Karpas-422 (cell line): ENCODE measurements at regions not wholly inside any gene's neighbourhood (a gene's known extent, or its start where the extent isn't known, plus 50 kb on each side); places are given as distances from the start of the nearest gene placed in this dataset.

Source experiments
- DNase-seq: peaks from one replicate; pipeline ENCODE4 v3.0.0-alpha.2; 2015
- H2AFZ ChIP-seq: fragments of 200-600 bp; sonication (generic); 2 replicates; pipeline ENCODE4 v1.6.1; 2014; ENCODE audit warnings: antibody characterized with exemption, low read length, mixed read lengths
- H3K27ac ChIP-seq: fragments of 200-600 bp; sonication (generic); 2 replicates; pipeline ENCODE4 v1.5.1; 2014; ENCODE audit warnings: mild to moderate bottlenecking, low read length, moderate library complexity
- H3K27me3 ChIP-seq: fragments of 200-600 bp; sonication (generic); 2 replicates; pipeline ENCODE4 v1.6.1; 2014; ENCODE audit warnings: low read length, mixed read lengths
- H3K36me3 ChIP-seq: fragments of 200-600 bp; sonication (generic); 2 replicates; pipeline ENCODE4 v1.6.1; 2014; ENCODE audit warnings: low read length, mixed read lengths; ENCODE audit not compliant: insufficient read depth
- H3K4me1 ChIP-seq: fragments of 200-600 bp; sonication (generic); 2 replicates; pipeline ENCODE4 v1.6.1; 2014; ENCODE audit warnings: mild to moderate bottlenecking, low read length, mixed read lengths
- H3K4me2 ChIP-seq: fragments of 200-600 bp; sonication (generic); 2 replicates; pipeline ENCODE4 v1.6.1; 2014; ENCODE audit warnings: low read length, low read depth, mild to moderate bottlenecking; ENCODE audit not compliant: poor library complexity, severe bottlenecking
- H3K4me3 ChIP-seq: fragments of 200-600 bp; sonication (generic); 2 replicates; pipeline ENCODE4 v1.5.1; 2014; ENCODE audit warnings: mild to moderate bottlenecking, antibody characterized with exemption, low read length, mixed read lengths
- H3K79me2 ChIP-seq: fragments of 200-600 bp; sonication (generic); 2 replicates; pipeline ENCODE4 v1.6.1; 2014; ENCODE audit warnings: mild to moderate bottlenecking, low read length, mixed read lengths
- H3K9ac ChIP-seq: fragments of 200-600 bp; sonication (generic); 2 replicates; pipeline ENCODE4 v1.6.0; 2014; ENCODE audit warnings: low read length
- H3K9me2 ChIP-seq: fragments of 200-600 bp; sonication (generic), shearing (Covaris generic); replicated peaks from 2 replicates; pipeline ENCODE4 v1.6.0; 2014; ENCODE audit warnings: mild to moderate bottlenecking, low read length, moderate library complexity; ENCODE audit not compliant: insufficient read depth
- H3K9me3 ChIP-seq: fragments of 300-700, 200-600 bp; sonication (generic); 2 replicates; pipeline ENCODE4 v1.6.1; 2014; ENCODE audit warnings: low read length, mixed read lengths
- H4K20me1 ChIP-seq: fragments of 200-600 bp; sonication (generic); 2 replicates; pipeline ENCODE4 v1.6.1; 2014; ENCODE audit warnings: mild to moderate bottlenecking, antibody characterized with exemption, low read length, low read depth; ENCODE audit not compliant: insufficient read depth

DNA sequence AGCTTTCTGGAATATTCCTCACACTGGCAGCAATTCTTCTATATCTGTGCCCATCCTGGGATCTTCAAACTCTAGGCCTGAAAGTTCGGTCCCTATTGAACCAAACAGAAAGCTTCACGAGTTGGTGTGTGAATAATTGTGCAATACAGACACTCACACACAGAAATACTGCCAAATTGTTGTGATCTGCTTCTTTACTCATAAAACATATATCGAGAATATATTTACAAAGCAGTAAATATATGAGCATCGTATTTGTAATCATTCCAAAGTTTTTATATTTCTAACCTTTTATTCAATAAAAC, 56.6 kb upstream of the BEX4 start:
- Histone ChIP-seq H3K4me3 (no peak overlapping the region), H3K4me2 (no peak overlapping the region), H3K36me3 (no peaks in the 10 kb centered on the region), H3K27ac (no peak overlapping the region), H2AFZ (no peak overlapping the region), H3K9me2 (no peaks in the 10 kb centered on the region), H4K20me1 (no peaks in the 10 kb centered on the region), H3K27me3 (no peaks in the 10 kb centered on the region), H3K79me2 (no peaks in the 10 kb centered on the region), H3K9ac (no peak overlapping the region), H3K9me3 (no peaks in the 10 kb centered on the region), H3K4me1 (no peaks in the 10 kb centered on the region)
- DNase-seq = no peak

DNA sequence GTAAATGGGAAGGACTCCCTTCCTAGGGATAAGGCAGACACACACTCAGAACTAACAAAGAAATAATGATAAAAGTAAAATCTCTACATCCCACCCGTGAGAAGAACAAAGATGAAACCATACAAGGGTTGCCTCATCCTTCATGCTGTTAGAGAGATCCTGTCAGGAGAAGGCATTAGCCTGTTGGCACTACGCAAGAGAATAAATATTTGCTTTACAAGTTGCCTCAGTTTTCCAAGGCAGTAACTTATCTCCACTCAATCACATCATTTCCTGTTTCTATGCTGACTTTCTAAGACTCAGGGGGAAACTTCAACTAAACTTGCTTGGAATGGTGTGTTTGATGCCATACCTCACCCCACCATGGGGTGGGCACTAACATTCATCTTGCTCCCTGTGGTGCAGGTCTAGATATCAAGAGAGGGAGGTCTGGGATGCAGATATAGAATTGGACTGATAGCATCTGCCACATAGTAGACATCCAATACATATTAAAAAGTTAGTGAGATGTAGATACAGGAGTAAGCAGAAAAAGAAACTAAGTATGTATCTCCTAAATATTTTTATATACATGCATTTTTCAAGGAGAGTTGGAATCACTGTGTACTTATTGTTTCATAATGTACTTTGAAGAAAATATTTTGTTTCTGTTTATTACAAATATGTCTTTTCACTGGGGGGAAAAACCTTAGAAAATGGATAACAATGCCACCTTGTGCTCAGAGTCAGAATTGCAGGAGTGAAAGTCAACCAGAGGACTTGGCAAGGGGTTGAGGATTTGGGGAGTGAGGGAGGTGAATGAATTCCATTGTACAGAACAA, 57.2 kb upstream of the BEX4 start:
- Histone ChIP-seq H3K27ac (no peak overlapping the region), H3K4me3 (no peak overlapping the region), H3K4me1 (no peaks in the 10 kb centered on the region), H3K9ac (no peak overlapping the region), H3K4me2 (no peak overlapping the region), H4K20me1 (no peaks in the 10 kb centered on the region), H3K36me3 (no peaks in the 10 kb centered on the region), H2AFZ (no peak overlapping the region), H3K27me3 (no peaks in the 10 kb centered on the region), H3K79me2 (no peaks in the 10 kb centered on the region), H3K9me3 (no peaks in the 10 kb centered on the region), H3K9me2 (no peaks in the 10 kb centered on the region)
- DNase-seq = peak; percentile 66

DNA sequence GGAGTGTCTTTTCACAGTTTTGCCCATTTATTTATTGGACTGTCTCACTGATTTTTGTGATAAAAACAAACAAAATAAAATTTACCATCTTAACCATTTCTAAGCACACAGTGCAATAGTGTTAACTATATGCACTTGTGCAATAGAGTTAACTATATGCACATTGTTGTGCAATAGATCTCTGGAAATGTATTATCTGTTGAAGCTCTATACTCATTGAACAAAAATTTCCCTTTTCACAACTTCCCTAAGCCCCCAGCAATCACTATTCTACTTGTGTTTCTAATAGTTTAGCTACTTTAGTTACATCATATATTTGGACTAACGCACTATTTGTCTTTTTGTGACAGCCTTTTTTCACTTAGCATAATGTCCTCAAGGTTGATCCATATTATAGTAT, 59.7 kb upstream of the BEX4 start:
- Histone ChIP-seq H3K27ac (no peak overlapping the region), H4K20me1 (no peaks in the 10 kb centered on the region)

DNA sequence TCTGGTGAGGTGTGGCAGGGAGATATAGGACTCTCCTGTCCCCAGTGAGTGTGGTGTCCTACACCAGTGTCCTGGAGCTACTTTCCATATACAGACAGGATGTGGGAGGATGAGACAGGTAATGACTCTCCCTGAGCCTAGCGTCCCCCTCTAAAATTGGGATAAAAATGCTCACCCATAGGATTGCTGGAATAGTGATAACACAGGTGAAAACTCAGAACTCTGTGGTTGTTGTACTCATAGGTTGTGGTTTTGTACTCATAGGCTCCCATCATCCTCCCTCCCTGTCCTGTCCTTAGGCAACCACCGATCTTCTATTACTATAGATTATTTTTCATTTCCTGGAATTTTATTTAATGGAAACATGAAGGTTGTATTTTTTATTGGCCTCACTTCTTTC, 60.7 kb upstream of the NXF3 start:
- H2AFZ ChIP-seq = no peak overlapping the region
- no peaks in the 10 kb centered on the region for H3K79me2 ChIP-seq
- no peaks in the 10 kb centered on the region for H3K36me3 ChIP-seq
- no peaks in the 10 kb centered on the region for H3K9me3 ChIP-seq
- no peak overlapping the region for H3K27ac ChIP-seq
- no peaks in the 10 kb centered on the region for H3K27me3 ChIP-seq
- no peak for DNase-seq
- H4K20me1 ChIP-seq = no peaks in the 10 kb centered on the region
- H3K4me2 ChIP-seq = no peak overlapping the region
- H3K4me3 ChIP-seq = no peak overlapping the region
- H3K9ac ChIP-seq = no peak overlapping the region
- H3K4me1 ChIP-seq = no peaks in the 10 kb centered on the region
- H3K9me2 ChIP-seq = no peaks in the 10 kb centered on the region

More for the DNA sequence above, 59.7 kb upstream of the BEX4 start:
- Histone ChIP-seq H3K79me2 (no peaks in the 10 kb centered on the region), H3K36me3 (no peaks in the 10 kb centered on the region), H3K4me1 (no peaks in the 10 kb centered on the region), H3K4me3 (no peak overlapping the region), H3K4me2 (no peak overlapping the region), H3K27me3 (no peaks in the 10 kb centered on the region), H3K9me3 (no peaks in the 10 kb centered on the region), H2AFZ (no peak overlapping the region), H3K9me2 (no peaks in the 10 kb centered on the region), H3K9ac (no peak overlapping the region)
- DNase-seq = no peak

DNA sequence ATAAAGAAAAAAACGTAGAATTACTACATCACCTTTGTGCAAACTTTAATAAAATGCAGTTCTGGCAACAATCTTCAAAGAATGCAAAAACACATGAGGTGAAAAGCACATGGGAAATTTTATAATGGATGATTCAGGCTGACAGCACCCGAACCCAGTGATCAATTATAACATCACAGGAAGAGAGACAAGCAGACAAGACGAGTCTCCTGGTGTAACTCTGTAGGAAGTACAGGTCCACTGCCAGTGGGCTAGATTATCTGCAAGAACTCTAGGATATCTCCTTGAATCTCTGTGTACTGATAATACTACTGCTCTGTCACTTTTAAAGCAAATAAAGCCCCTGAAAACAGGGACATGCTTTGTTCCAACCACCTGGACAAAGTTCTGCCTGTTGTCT, 58.9 kb upstream of the NXF3 start:
- Histone ChIP-seq H4K20me1 (no peaks in the 10 kb centered on the region), H3K27me3 (no peaks in the 10 kb centered on the region), H3K4me2 (no peak overlapping the region), H3K9ac (no peak overlapping the region), H2AFZ (no peak overlapping the region), H3K36me3 (no peaks in the 10 kb centered on the region), H3K4me1 (no peaks in the 10 kb centered on the region), H3K9me3 (no peaks in the 10 kb centered on the region), H3K27ac (no peak overlapping the region), H3K9me2 (no peaks in the 10 kb centered on the region), H3K79me2 (no peaks in the 10 kb centered on the region), H3K4me3 (no peak overlapping the region)
- DNase-seq = no peak

DNA sequence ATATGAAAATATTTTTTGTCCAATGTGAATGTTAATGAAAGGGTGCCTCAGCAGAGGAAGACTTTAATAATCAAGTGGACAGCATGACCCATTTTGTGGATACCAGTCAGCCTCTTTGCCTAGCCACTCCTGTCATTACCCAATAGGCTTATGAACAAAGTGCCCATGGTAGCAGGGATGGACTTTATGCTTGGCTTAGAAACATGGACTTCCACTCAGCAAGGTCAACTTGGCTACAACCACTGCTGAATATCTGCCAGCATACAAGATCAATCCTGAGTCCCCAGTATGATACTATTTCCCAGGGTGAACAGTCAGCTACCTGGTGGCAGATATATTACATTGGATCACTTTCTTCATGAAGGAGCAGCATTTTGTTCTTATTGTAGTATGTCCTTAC, 56.7 kb upstream of the NXF3 start:
- Histone ChIP-seq H3K4me1 (no peaks in the 10 kb centered on the region), H4K20me1 (no peaks in the 10 kb centered on the region), H3K9me2 (no peaks in the 10 kb centered on the region), H3K4me2 (no peak overlapping the region), H3K27me3 (no peaks in the 10 kb centered on the region), H3K79me2 (no peaks in the 10 kb centered on the region), H3K4me3 (no peak overlapping the region), H3K9ac (no peak overlapping the region), H3K27ac (no peak overlapping the region), H3K9me3 (no peaks in the 10 kb centered on the region), H3K36me3 (no peaks in the 10 kb centered on the region), H2AFZ (no peak overlapping the region)
- no peak for DNase-seq

DNA sequence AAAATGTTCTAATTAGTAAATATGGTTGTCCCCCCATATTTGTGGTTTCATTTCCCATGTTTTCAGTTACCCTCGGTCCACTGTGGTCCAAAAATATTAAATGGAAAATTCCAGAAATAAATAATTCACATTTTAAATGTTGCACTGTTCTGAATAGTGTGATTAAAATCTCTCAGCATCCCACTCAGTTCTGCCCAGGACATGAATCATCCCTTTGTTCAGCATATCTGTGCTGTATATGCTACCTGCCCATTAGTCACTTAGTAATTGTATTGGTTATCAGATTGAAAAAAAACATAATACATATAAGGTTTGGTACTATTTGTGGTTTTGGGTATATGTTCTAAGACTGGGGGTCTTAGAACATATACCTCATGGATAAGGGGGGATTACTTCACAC, 55.1 kb upstream of the NXF3 start:
- no peaks in the 10 kb centered on the region for H3K9me3 ChIP-seq
- no peaks in the 10 kb centered on the region for H3K9me2 ChIP-seq
- H3K79me2 ChIP-seq = no peaks in the 10 kb centered on the region
- no peaks in the 10 kb centered on the region for H4K20me1 ChIP-seq
- H3K4me2 ChIP-seq = no peak overlapping the region
- DNase-seq = no peak
- no peaks in the 10 kb centered on the region for H3K36me3 ChIP-seq
- no peaks in the 10 kb centered on the region for H3K4me1 ChIP-seq
- H3K9ac ChIP-seq = no peak overlapping the region
- no peak overlapping the region for H3K4me3 ChIP-seq
- no peaks in the 10 kb centered on the region for H3K27me3 ChIP-seq
- no peak overlapping the region for H2AFZ ChIP-seq
- H3K27ac ChIP-seq = no peak overlapping the region
